ENCODE measurements at regions not wholly inside any gene's neighbourhood (a gene's known extent, or its start where the extent isn't known, plus 50 kb on each side); places are given as distances from the start of the nearest gene placed in this dataset.
"Not testable (repeated sequence)": the region's sequence is repeated elsewhere in the genome, so short reads cannot be mapped to it uniquely, and the experiment has no call there.

GRCh38 chr3:195999176-195999575 is 82.7 kb downstream of the TFRC start:
- not testable (repeated sequence) for DNase-seq (ENCODE audit: low spot score)

- not testable (repeated sequence) for DNase-seq (ENCODE audit: low spot score)
These were observed 85.6 kb downstream of the TFRC start for GRCh38 chr3:195996314-195996713.

GRCh38 chr3:195994343-195994742 is 86.0 kb upstream of the TNK2 start:
- peak; percentile 45 for DNase-seq (ENCODE audit: low spot score)

GRCh38 chr3:195993671-195994070 is 85.3 kb upstream of the TNK2 start:
- not testable (repeated sequence) for DNase-seq (ENCODE audit: low spot score)

GRCh38 chr3:195992956-195993595 is 84.7 kb upstream of the TNK2 start:
- DNase-seq (ENCODE audit: low spot score), result not testable (repeated sequence)

GRCh38 chr3:195991986-195992385 is 83.6 kb upstream of the TNK2 start:
- DNase-seq (ENCODE audit: low spot score), result not testable (repeated sequence)

- not testable (repeated sequence) for DNase-seq (ENCODE audit: low spot score)
These were observed 82.9 kb upstream of the TNK2 start for GRCh38 chr3:195991243-195991642.

- not testable (repeated sequence) for DNase-seq (ENCODE audit: low spot score)
These were observed 82.5 kb upstream of the TNK2 start for GRCh38 chr3:195990841-195991174.

- DNase-seq (ENCODE audit: low spot score), result peak; percentile 83
These were observed 81.8 kb upstream of the TNK2 start for GRCh38 chr3:195989921-195990840.

GRCh38 chr3:195989197-195989920 is 81.0 kb upstream of the TNK2 start:
- peak; percentile 14 for DNase-seq (ENCODE audit: low spot score)

GRCh38 chr3:195988764-195989163 is 80.4 kb upstream of the TNK2 start:
- not testable (repeated sequence) for DNase-seq (ENCODE audit: low spot score)

- DNase-seq (ENCODE audit: low spot score), result not testable (repeated sequence)
These were observed 78.7 kb upstream of the TNK2 start for GRCh38 chr3:195987001-195987400.

- DNase-seq (ENCODE audit: low spot score), result not testable (repeated sequence)
These were observed 78.2 kb upstream of the TNK2 start for GRCh38 chr3:195986576-195986975.

- DNase-seq (ENCODE audit: low spot score), result not testable (repeated sequence)
These were observed 77.1 kb upstream of the TNK2 start for GRCh38 chr3:195985348-195985920.

- DNase-seq (ENCODE audit: low spot score), result peak; percentile 17
These were observed 76.2 kb upstream of the TNK2 start for GRCh38 chr3:195984392-195985030.

GRCh38 chr3:195983880-195984279 is 75.5 kb upstream of the TNK2 start:
- DNase-seq (ENCODE audit: low spot score), result not testable (repeated sequence)

GRCh38 chr3:195982754-195983153 is 74.4 kb upstream of the TNK2 start:
- DNase-seq (ENCODE audit: low spot score), result not testable (repeated sequence)

GRCh38 chr3:195981778-195982177 is 73.4 kb upstream of the TNK2 start:
- DNase-seq (ENCODE audit: low spot score), result not testable (repeated sequence)

- not testable (repeated sequence) for DNase-seq (ENCODE audit: low spot score)
These were observed 71.5 kb upstream of the TNK2 start for GRCh38 chr3:195979877-195980276.

- not testable (repeated sequence) for DNase-seq (ENCODE audit: low spot score)
These were observed 70.2 kb upstream of the TNK2 start for GRCh38 chr3:195978585-195978984.

GRCh38 chr3:195976876-195977275 is 68.5 kb upstream of the TNK2 start:
- not testable (repeated sequence) for DNase-seq (ENCODE audit: low spot score)

- not testable (repeated sequence) for DNase-seq (ENCODE audit: low spot score)
These were observed 65.9 kb upstream of the TNK2 start for GRCh38 chr3:195974281-195974680.
